Lung (tissue), 11 donors: ENCODE measurements at regions not wholly inside any gene's neighbourhood (a gene's known extent, or its start where the extent isn't known, plus 50 kb on each side); places are given as distances from the start of the nearest gene placed in this dataset.

Experiments used
- ATAC-seq: fragments of 200-7000 bp; cut with Tn5 transposase; one replicate; pipeline ENCODE4 v1.9.1; 2020; ENCODE audit warnings: moderate number of reproducible peaks; ENCODE audit not compliant: insufficient read depth, low FRiP score
- DNase-seq, 3 donors: peaks; one replicate each; pipeline ENCODE4 v3.0.0-alpha.2; 2013 to 2017
- H3K27ac ChIP-seq, 2 donors: one replicate each; pipeline ENCODE4 v1.5.1; 2013; ENCODE audit warnings: mild to moderate bottlenecking in 2 of 2, moderate library complexity in 2 of 2, control low read depth in 1 of 2, inconsistent platforms in 1 of 2, low read depth in 1 of 2, low read length in 1 of 2
- H3K27me3 ChIP-seq, 3 donors: one replicate each; pipeline ENCODE4 v1.5.1; 2013; ENCODE audit warnings: low read length in 2 of 3; ENCODE audit not compliant: control insufficient read depth in 3 of 3, insufficient read depth in 3 of 3
- H3K36me3 ChIP-seq, 4 donors: one replicate each; pipeline ENCODE4 v1.5.1; 2013; ENCODE audit warnings: low read length in 4 of 4, mild to moderate bottlenecking in 1 of 4, moderate library complexity in 1 of 4; ENCODE audit not compliant: control insufficient read depth in 4 of 4, insufficient read depth in 4 of 4
- H3K4me1 ChIP-seq, 5 donors: one replicate each; pipeline ENCODE4 v1.5.1; 2013; ENCODE audit warnings: low read length in 5 of 5, mild to moderate bottlenecking in 2 of 5, moderate library complexity in 1 of 5; ENCODE audit not compliant: control insufficient read depth in 5 of 5, insufficient read depth in 5 of 5
- H3K4me3 ChIP-seq: one replicate; pipeline ENCODE4 v1.5.1; 2013; ENCODE audit warnings: mild to moderate bottlenecking, control low read depth, moderate library complexity
- H3K9ac ChIP-seq, 2 donors: one replicate each; pipeline ENCODE4 v1.5.1; 2013; ENCODE audit warnings: low read length in 2 of 2, control low read depth in 1 of 2; ENCODE audit not compliant: insufficient read depth in 1 of 2
- H3K9me3 ChIP-seq, 4 donors: one replicate each; pipeline ENCODE4 v1.5.1; 2013; ENCODE audit warnings: low read length in 3 of 4, mild to moderate bottlenecking in 1 of 4, moderate library complexity in 1 of 4; ENCODE audit not compliant: control insufficient read depth in 4 of 4, insufficient read depth in 3 of 4
- WGBS, 2 donors: extraction: QIAGEN DNeasy Blood & Tissue Kit; methylation state at CpG; one replicate each; pipeline ENCODE4 v1.1.7; 2013; 5-methylcytosine and 5-hydroxymethylcytosine counted together
- TF ChIP-seq, protein P1 (sequence below): IDR thresholded peaks from 2 replicates; pipeline ENCODE4 v1.5.1; 2012; ENCODE audit warnings: mild to moderate bottlenecking; ENCODE audit errors: control extremely low read depth, extremely low read depth
- donor health status: control.
- donor health status: control.
- donor health status: Bipolar disorder and iron deficiency.
- donor health status: healthy.
- donor health status: DM: yes; HTN: yes; CAD: no.

DNA sequence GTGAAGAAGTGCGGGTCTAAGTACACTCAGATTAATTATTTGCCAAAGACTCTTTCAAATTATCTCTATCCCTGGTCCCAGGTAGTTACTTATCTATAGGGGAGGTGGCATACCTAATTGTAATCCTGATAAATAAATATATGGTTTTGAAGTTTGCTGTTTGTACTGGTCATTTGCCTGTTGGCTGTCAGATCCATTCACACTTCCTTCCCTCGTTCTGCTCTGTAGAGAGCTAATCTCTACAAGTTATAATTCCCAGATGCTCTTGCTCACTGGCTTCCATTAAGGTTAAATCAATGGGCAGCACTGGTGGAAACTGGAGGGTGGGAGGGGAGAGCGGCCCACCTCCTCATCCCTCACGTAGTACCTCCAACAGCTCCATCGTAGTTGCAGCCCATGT, 447.1 kb downstream of the TXNL1 start:
- TF ChIP-seq, protein P1, sequence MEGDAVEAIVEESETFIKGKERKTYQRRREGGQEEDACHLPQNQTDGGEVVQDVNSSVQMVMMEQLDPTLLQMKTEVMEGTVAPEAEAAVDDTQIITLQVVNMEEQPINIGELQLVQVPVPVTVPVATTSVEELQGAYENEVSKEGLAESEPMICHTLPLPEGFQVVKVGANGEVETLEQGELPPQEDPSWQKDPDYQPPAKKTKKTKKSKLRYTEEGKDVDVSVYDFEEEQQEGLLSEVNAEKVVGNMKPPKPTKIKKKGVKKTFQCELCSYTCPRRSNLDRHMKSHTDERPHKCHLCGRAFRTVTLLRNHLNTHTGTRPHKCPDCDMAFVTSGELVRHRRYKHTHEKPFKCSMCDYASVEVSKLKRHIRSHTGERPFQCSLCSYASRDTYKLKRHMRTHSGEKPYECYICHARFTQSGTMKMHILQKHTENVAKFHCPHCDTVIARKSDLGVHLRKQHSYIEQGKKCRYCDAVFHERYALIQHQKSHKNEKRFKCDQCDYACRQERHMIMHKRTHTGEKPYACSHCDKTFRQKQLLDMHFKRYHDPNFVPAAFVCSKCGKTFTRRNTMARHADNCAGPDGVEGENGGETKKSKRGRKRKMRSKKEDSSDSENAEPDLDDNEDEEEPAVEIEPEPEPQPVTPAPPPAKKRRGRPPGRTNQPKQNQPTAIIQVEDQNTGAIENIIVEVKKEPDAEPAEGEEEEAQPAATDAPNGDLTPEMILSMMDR: no peak
- Histone ChIP-seq H3K27me3 (no peaks in the 10 kb centered on the region), H3K27ac (no peak overlapping the region), H3K36me3 (no peaks in the 10 kb centered on the region), H3K9ac (no peak overlapping the region), H3K4me3 (no peak overlapping the region), H3K9me3 (no peaks in the 10 kb centered on the region), H3K4me1 (no peaks in the 10 kb centered on the region)
- no peak for ATAC-seq
- DNase-seq: no peak
- 90 to 93% methylated on average over 5 of the region's 5 CpGs for WGBS, 2 donors

- no peaks in the 10 kb centered on the region for H3K9me3 ChIP-seq
- H3K9ac ChIP-seq: no peak overlapping the region
- TF ChIP-seq, protein P1: no peak
- no peak overlapping the region for H3K27ac ChIP-seq
- H3K36me3 ChIP-seq: no peaks in the 10 kb centered on the region
- H3K27me3 ChIP-seq: no peaks in the 10 kb centered on the region
- 95 to 97% methylated on average over 20 of the region's 20 CpGs for WGBS, 2 donors
- no peak overlapping the region for H3K4me3 ChIP-seq
- H3K4me1 ChIP-seq: no peaks in the 10 kb centered on the region
- no peak for DNase-seq
- no peak for ATAC-seq
Observed at GRCh38 chr18:56189615-56190014, 448.8 kb downstream of the TXNL1 start.

- H3K9ac ChIP-seq: no peak overlapping the region
- no peak overlapping the region for H3K4me3 ChIP-seq
- ATAC-seq (no peak), DNase-seq (no peak)
- 85 to 90% methylated on average over 9 of the region's 9 CpGs for WGBS, 2 donors
- TF ChIP-seq, protein P1: no peak
- no peaks in the 10 kb centered on the region for H3K27me3 ChIP-seq
- H3K4me1 ChIP-seq: no peaks in the 10 kb centered on the region
- H3K36me3 ChIP-seq: no peaks in the 10 kb centered on the region
- no peaks in the 10 kb centered on the region for H3K9me3 ChIP-seq
- no peak overlapping the region for H3K27ac ChIP-seq
Observed at GRCh38 chr18:56188529-56189275, 449.7 kb downstream of the TXNL1 start.

GRCh38 chr18:56186319-56186718, 452.1 kb downstream of the TXNL1 start:
- no peak for DNase-seq
- Histone ChIP-seq H3K9ac (no peak overlapping the region), H3K27ac (no peak overlapping the region), H3K4me1 (no peaks in the 10 kb centered on the region), H3K4me3 (no peak overlapping the region), H3K9me3 (no peaks in the 10 kb centered on the region), H3K36me3 (no peaks in the 10 kb centered on the region), H3K27me3 (no peaks in the 10 kb centered on the region)
- WGBS, 2 donors: 85 to 95% methylated on average over 2 of the region's 2 CpGs
- TF ChIP-seq, protein P1: no peak
- ATAC-seq: no peak
